ENCODE measurements at regions not wholly inside any gene's neighbourhood (a gene's known extent, or its start where the extent isn't known, plus 50 kb on each side); places are given as distances from the start of the nearest gene placed in this dataset.

DNA sequence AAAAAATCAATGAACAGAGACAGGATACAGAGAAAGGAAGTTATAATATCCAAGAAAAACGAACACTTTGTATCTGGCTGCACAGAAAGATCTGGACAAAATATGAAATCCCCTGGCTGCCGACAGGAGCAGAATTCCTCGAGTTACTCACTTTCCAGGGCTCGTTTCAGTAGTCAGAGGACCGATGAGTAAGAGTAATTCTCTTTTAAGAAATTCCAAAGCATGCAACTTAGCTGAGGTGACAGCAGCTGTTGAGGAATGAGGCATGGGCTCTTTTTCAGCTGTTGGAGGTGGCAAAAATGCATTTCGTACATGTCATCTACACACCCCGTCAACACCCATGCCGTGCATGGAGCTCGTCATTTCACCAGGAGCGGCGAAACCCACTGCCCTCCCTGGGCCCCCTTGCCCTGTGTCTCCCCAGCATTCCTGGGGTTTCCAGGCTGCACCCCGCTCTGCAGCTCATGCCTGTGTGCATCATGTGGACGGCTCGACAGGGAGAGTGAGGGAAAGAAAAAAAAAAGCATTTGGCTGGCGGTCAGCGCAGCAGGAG is 210.8 kb upstream of the SMIM21 start:
- H3K27ac Mint-ChIP-seq = no peak overlapping the region
- no peaks in the 10 kb centered on the region for H3K9me3 Mint-ChIP-seq
- ChIA-PET CTCF (no interaction called here), POLR2A (no interaction called here)
- no peak for DNase-seq
- no peaks in the 10 kb centered on the region for H3K4me1 Mint-ChIP-seq
- H3K36me3 Mint-ChIP-seq (ENCODE audit: low read depth) = no peaks in the 10 kb centered on the region
- H3K4me3 Mint-ChIP-seq = no peak overlapping the region
- H3K27me3 Mint-ChIP-seq = no peaks in the 10 kb centered on the region

DNA sequence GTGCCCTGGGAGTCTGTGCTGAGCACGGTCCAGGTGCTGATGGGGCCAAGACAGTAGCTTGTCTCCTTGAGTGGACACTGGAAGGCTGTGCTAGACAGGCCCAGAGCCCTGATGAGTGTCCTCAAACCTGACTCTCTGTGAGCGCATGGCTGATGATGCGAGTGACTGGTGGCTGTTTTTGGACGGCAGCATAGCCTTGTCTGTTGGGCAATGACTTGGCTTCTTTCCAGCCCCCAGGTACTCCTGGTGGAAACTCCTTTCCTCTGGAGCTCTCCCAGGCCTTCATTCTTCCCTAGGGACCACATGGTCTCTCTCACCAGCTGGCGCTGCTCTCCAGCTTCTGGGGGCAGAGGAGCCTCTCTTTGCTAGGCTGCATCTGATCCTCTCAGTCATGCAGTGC is 207.6 kb upstream of the SMIM21 start:
- Mint-ChIP-seq H3K4me3 (no peak overlapping the region), H3K27ac (no peak overlapping the region), H3K9me3 (no peaks in the 10 kb centered on the region), H3K4me1 (no peaks in the 10 kb centered on the region), H3K27me3 (no peaks in the 10 kb centered on the region), H3K36me3 (ENCODE audit: low read depth) (no peaks in the 10 kb centered on the region)
- DNase-seq = no peak
- CTCF ChIA-PET = no interaction called here
- POLR2A ChIA-PET = no interaction called here

DNA sequence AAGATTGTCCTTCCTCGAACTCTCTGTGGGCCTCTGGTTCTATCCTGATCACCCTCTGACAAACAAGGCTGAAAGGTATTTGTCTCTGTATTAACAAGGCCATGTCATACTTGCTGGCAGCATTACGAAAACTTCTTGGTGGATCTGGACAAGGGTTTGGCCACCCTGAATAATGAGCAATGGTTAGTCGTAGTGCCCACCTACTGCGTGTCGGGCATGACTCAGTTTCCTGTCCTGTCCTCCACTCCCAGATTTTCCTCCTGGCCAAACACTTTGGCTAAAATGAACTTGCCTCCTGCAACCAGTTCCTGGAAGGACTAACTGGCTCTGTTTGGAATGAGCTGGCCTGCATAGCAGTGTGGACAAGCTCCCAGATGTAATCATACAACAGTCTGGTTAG is 198.5 kb upstream of the SMIM21 start:
- H3K36me3 Mint-ChIP-seq (ENCODE audit: low read depth) = no peaks in the 10 kb centered on the region
- H3K27me3 Mint-ChIP-seq = no peaks in the 10 kb centered on the region
- H3K4me3 Mint-ChIP-seq = no peak overlapping the region
- no peaks in the 10 kb centered on the region for H3K9me3 Mint-ChIP-seq
- no peak for DNase-seq
- H3K27ac Mint-ChIP-seq = no peak overlapping the region
- H3K4me1 Mint-ChIP-seq = no peaks in the 10 kb centered on the region
- CTCF ChIA-PET = interaction anchor here (0.6 kb wide), 1 partner anchor 32 kb away, joined by 3 read pairs; no protein-coding TSS in a partner anchor
- POLR2A ChIA-PET = no interaction called here

DNA sequence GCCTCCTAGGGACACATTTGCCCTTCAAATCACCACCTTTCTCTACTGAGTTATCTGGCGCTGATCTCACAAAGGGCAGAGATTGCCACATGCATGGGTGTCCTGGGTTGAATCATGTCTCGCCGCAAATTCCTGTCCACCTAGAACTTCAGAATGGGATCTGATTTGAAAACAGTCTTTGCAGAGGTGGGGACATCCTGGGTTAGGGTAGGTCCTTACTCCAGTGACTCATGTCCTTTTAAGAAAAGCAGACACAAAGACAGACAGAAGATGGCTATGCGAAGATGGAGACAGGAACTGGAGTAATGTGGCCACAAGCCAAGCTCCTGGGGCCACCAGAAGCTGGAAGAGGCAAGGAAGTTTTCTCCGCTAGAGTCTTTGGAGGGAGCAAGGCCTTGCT is 197.4 kb upstream of the SMIM21 start:
- H3K27me3 Mint-ChIP-seq = no peaks in the 10 kb centered on the region
- no peak overlapping the region for H3K27ac Mint-ChIP-seq
- H3K4me3 Mint-ChIP-seq = no peak overlapping the region
- POLR2A ChIA-PET = no interaction called here
- H3K4me1 Mint-ChIP-seq = no peaks in the 10 kb centered on the region
- no peaks in the 10 kb centered on the region for H3K9me3 Mint-ChIP-seq
- CTCF ChIA-PET = no interaction called here
- no peak for DNase-seq
- no peaks in the 10 kb centered on the region for H3K36me3 Mint-ChIP-seq (ENCODE audit: low read depth)

DNA sequence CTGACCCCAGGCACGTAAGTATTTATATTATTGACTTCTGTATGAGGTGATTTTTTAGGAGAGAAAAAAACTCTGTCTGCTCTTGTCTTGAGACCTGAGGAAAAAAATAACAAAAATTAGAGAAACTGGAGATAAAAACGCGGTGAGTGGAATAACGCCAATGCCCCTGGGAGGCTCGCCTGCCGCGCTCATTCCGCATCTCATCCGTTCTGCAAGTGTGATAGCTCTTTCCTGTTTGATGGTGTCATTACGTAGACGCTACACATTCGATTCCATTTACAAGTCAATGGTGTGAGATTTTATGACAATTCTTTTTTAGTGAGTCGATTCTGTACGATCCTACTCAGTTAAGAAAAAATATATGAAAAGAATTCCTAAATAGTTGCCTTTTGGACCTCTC is 194.3 kb upstream of the SMIM21 start:
- POLR2A ChIA-PET = no interaction called here
- H3K27me3 Mint-ChIP-seq = peaks cover 1% of the 10 kb centered on the region
- H3K36me3 Mint-ChIP-seq (ENCODE audit: low read depth) = no peaks in the 10 kb centered on the region
- CTCF ChIA-PET = no interaction called here
- H3K27ac Mint-ChIP-seq = no peak overlapping the region
- no peaks in the 10 kb centered on the region for H3K9me3 Mint-ChIP-seq
- H3K4me1 Mint-ChIP-seq = no peaks in the 10 kb centered on the region
- no peak overlapping the region for H3K4me3 Mint-ChIP-seq
- no peak for DNase-seq

DNA sequence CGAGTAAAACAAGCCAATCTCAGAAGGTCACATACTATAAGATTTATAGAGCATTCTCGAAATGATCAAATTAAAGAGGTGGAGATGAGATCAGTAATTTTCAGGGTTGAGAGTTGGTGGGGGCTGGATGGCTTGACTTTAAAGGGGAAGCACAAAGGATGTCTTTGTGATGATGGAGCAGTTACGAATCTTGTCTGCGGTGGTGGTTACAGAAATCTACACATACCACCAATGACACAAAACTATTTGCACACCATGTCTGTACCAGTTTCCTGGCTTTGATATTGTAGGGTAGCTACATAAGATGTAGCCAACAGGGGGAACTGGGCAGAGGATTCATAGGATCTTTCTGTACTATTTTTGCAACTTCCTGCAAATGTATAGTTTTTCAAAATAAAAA is 190.6 kb upstream of the SMIM21 start:
- H3K9me3 Mint-ChIP-seq = no peaks in the 10 kb centered on the region
- CTCF ChIA-PET = interaction anchor here (0.5 kb wide), 1 partner anchor 620 kb away, joined by 4 read pairs; no protein-coding TSS in a partner anchor
- DNase-seq = no peak
- H3K4me3 Mint-ChIP-seq = no peak overlapping the region
- no peak overlapping the region for H3K27ac Mint-ChIP-seq
- peaks cover 3% of the 10 kb centered on the region for H3K27me3 Mint-ChIP-seq
- no peaks in the 10 kb centered on the region for H3K4me1 Mint-ChIP-seq
- H3K36me3 Mint-ChIP-seq (ENCODE audit: low read depth) = no peaks in the 10 kb centered on the region
- POLR2A ChIA-PET = no interaction called here

DNA sequence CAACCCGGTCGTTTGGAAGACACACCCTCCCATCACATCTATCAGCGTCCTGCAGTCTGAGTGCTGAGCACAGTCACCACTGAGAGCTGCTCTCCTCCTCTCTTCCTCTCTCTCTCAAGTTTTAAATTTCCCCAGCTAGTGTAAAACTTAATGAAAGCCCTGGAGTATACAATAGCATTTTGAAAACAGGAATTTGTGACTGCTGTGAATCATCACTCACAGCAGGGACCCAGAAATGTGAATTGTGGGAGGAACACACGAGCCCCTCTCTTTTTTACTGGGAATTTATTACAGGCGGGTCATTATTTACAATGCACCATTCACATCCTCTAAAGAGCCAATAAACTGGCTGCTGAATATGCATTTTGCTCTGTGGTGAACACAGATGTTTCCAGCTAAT is 185.0 kb upstream of the SMIM21 start:
- Mint-ChIP-seq H3K4me3 (no peak overlapping the region), H3K36me3 (ENCODE audit: low read depth) (no peaks in the 10 kb centered on the region), H3K9me3 (no peaks in the 10 kb centered on the region), H3K4me1 (no peaks in the 10 kb centered on the region), H3K27me3 (peaks cover 3% of the 10 kb centered on the region), H3K27ac (no peak overlapping the region)
- CTCF ChIA-PET = no interaction called here
- POLR2A ChIA-PET = interaction anchor here (0.7 kb wide), 1 partner anchor 45 kb away, joined by 3 read pairs; no protein-coding TSS in a partner anchor
- DNase-seq = no peak

DNA sequence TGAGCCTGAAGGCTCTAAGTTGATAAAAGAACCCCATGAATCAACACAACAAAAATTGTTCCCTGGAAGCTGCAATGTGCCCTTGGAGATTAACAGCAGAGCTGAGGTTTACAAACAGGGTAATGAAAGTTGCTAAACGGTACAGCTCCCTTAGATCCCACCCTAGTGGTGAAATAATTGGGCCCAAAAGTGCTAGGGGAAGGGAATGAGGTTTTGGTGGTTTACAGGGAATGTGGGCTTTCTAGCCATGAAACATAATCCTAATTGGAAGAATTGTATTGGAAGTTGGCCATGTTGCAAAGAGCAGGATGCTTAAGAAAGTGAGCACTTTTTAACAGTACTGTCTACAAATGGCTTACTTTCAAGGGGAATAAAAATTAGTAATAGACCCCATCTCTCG is 180.2 kb upstream of the SMIM21 start:
- POLR2A ChIA-PET = no interaction called here
- CTCF ChIA-PET = interaction anchor here (1.1 kb wide), 1 partner anchor 38 kb away, joined by 3 read pairs; no protein-coding TSS in a partner anchor
- no peaks in the 10 kb centered on the region for H3K27me3 Mint-ChIP-seq
- no peak overlapping the region for H3K4me3 Mint-ChIP-seq
- H3K4me1 Mint-ChIP-seq = no peaks in the 10 kb centered on the region
- DNase-seq = no peak
- no peaks in the 10 kb centered on the region for H3K9me3 Mint-ChIP-seq
- H3K27ac Mint-ChIP-seq = no peak overlapping the region
- no peaks in the 10 kb centered on the region for H3K36me3 Mint-ChIP-seq (ENCODE audit: low read depth)

DNA sequence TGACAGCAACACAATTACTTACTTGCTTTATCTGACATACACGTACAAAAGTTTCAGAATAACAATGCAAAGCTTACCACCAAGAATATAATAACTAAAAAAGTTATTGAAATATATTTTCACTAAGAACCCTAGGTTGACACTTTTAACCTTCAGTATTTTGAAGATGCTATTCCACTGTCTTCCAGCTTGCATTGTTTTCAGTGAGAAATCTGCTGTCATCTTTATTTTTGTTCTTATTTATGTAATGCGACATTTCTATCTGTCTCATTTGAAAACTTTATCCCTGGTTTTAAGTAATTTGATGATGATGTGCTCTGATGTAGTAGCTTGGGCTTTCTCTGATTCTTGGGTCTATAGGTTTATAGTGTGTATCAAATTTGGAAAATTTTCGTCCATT is 165.0 kb upstream of the SMIM21 start:
- Mint-ChIP-seq H3K36me3 (ENCODE audit: low read depth) (no peaks in the 10 kb centered on the region), H3K4me1 (no peaks in the 10 kb centered on the region), H3K27ac (no peak overlapping the region), H3K27me3 (peaks cover 2% of the 10 kb centered on the region), H3K9me3 (peaks cover 21% of the 10 kb centered on the region), H3K4me3 (no peak overlapping the region)
- POLR2A ChIA-PET = no interaction called here
- CTCF ChIA-PET = no interaction called here
- DNase-seq = no peak

DNA sequence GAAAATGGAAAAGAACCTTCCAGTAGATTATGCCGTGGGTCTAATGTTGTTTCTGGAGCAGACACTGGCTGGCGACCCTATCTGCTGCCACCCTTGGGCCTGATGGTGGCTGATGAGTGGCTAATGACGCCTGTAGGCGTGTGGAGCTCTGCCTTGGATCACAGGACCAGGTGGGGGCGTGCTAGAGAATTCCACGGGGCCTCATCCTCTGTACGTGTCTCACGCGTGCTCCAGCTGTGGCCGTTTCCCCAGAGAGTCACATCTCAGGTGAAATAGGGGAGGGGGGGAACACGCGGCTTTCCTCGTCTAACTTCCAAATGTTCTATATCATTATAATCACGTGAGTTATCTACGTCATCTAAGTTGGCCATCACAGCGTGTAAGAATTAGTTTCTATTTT is 160.9 kb upstream of the SMIM21 start:
- Mint-ChIP-seq H3K27me3 (no peaks in the 10 kb centered on the region), H3K27ac (no peak overlapping the region), H3K9me3 (peaks cover 16% of the 10 kb centered on the region), H3K36me3 (ENCODE audit: low read depth) (no peaks in the 10 kb centered on the region), H3K4me3 (no peak overlapping the region), H3K4me1 (no peaks in the 10 kb centered on the region)
- ChIA-PET CTCF (no interaction called here), POLR2A (no interaction called here)
- no peak for DNase-seq

DNA sequence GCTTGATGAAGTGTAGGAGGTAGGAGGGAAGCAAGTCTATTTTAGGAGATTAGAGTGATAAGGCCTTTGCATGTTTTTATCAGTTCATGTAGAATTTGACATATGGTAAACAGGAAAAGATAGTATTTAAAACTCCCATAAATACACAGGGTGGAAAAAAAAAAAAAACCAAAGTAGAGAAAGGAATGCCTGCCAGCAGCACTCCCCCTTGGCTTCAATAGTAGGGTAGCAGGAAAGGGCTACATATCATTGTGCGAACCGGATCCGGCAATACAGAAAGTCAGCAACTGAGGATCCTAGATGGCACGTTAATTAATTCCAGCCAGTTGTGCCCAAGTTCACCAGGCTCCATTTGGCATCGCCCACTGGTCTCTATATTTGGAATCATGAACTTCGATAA is 159.6 kb upstream of the SMIM21 start:
- Mint-ChIP-seq H3K27ac (no peak overlapping the region), H3K36me3 (ENCODE audit: low read depth) (no peaks in the 10 kb centered on the region), H3K4me3 (no peak overlapping the region), H3K9me3 (peaks cover 5% of the 10 kb centered on the region), H3K27me3 (no peaks in the 10 kb centered on the region), H3K4me1 (no peaks in the 10 kb centered on the region)
- DNase-seq = no peak
- POLR2A ChIA-PET = no interaction called here
- CTCF ChIA-PET = interaction anchor here (1.1 kb wide), 1 partner anchor 35 kb away, joined by 3 read pairs; no protein-coding TSS in a partner anchor

DNA sequence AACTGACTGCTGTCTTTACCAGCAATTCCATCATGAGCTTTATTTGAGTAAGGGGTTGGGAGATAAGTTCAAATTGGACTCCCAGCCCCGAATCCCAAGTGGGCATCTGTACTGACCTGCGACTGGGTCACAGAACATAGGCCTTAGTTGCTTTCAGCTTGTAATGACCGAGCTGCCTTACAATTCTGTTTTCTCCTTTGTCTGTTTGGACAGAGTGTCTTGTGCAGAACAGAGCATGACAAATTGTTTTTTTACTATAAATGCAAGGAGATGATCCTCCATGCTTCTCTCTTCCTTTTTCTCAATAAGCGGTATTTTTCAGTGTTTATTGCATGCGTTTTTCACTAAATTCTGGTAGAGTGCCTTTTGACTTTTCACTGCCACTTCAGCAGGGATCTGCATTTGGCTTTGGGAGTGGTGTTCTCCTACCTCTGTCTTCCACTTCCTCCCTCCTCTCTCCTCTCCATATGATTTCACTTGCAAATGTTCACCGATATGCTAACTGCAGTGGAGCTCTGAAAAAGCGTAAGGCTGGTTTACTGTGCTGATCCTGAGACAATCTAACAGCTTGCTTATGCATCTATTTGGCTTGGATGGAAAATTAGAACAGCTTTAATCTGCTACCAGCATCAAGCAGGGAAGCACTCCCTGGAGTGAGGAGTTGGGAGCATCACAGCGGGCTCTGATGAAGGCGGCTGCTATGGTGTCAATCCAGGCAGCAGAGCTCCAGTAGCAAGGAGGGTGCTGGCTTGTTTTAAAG is 158.8 kb upstream of the SMIM21 start:
- no peaks in the 10 kb centered on the region for H3K27me3 Mint-ChIP-seq
- H3K4me1 Mint-ChIP-seq = no peaks in the 10 kb centered on the region
- ChIA-PET CTCF (no interaction called here), POLR2A (no interaction called here)
- DNase-seq = no peak
- H3K9me3 Mint-ChIP-seq = peaks cover 3% of the 10 kb centered on the region
- H3K27ac Mint-ChIP-seq = no peak overlapping the region
- H3K4me3 Mint-ChIP-seq = no peak overlapping the region
- no peaks in the 10 kb centered on the region for H3K36me3 Mint-ChIP-seq (ENCODE audit: low read depth)

DNA sequence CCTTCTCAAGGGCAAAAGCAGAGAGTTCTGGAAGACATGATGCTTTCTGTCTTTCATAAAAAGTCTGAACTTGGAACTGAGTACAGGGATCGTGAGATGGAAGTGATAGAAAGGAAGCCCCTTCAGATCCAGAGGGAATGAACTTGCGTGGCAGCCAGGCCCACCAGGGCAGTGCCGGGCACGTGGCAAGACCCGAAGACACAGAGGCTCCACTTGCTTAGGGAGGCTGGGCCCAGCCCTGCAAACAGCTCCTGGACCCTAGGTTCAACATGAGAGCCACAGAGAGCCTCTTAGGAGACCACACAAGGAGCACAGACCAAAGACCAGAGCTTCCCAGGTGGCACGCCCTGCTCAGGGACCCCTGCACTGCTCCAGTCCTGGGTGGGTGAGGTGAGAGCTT is 155.4 kb upstream of the SMIM21 start:
- H3K27ac Mint-ChIP-seq = no peak overlapping the region
- H3K9me3 Mint-ChIP-seq = no peaks in the 10 kb centered on the region
- no peak overlapping the region for H3K4me3 Mint-ChIP-seq
- no peaks in the 10 kb centered on the region for H3K36me3 Mint-ChIP-seq (ENCODE audit: low read depth)
- no peaks in the 10 kb centered on the region for H3K27me3 Mint-ChIP-seq
- H3K4me1 Mint-ChIP-seq = no peaks in the 10 kb centered on the region
- ChIA-PET POLR2A (no interaction called here), CTCF (no interaction called here)
- no peak for DNase-seq

DNA sequence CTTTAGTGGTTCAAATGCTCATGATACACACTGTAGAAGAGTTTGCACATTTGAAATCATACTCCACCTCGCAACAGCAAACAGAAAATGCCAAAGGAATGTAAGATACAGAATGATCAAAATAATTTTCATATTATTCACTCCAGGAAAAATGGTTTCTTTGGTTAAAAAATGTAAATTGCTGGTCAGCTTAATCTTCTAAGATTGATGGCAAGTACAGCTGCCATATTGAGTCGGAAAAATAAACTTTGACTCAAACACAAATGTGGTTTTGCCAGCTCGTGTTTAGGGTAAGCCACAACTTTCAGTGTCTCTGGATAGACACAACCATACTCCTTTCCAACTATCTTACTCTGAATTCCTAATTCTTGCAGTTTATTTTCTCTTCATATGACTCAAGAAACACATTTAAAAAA is 154.9 kb upstream of the SMIM21 start:
- Mint-ChIP-seq H3K27me3 (no peaks in the 10 kb centered on the region), H3K4me3 (no peak overlapping the region), H3K36me3 (ENCODE audit: low read depth) (no peaks in the 10 kb centered on the region), H3K9me3 (no peaks in the 10 kb centered on the region), H3K27ac (no peak overlapping the region), H3K4me1 (no peaks in the 10 kb centered on the region)
- no peak for DNase-seq
- ChIA-PET CTCF (no interaction called here), POLR2A (no interaction called here)
